C1 segment of cervical spinal cord (tissue), 14 donors: ENCODE measurements at regions not wholly inside any gene's neighbourhood (a gene's known extent, or its start where the extent isn't known, plus 50 kb on each side); places are given as distances from the start of the nearest gene placed in this dataset.
A peak's percentile ranks its signal among the peaks of the same experiment; 100 is the strongest.
"Not testable (repeated sequence)": the region's sequence is repeated elsewhere in the genome, so short reads cannot be mapped to it uniquely, and the experiment has no call there.

Experiments
- DNase-seq, 14 donors: peaks; one replicate each; lab custom pipeline; 2025; lab: John Stamatoyannopoulos, UW

DNA sequence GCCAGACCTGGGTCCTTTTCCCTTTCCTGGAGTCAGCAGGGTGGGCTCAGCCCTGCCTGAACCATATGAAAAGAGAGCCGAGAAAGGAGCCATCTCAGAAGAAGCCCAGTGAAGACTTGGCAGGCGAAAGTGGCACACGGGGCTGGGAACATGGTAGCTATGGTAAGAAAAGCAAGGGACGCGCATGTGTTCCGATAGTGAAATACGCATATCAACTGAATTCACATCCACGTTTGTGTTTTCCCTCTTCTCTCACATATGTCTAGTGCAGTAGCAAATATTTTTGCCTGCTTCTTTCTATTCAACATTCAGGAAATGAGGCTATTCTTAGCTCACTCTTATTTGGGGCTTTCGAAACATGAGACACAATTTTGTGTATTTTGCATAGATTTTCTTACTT, 54.1 kb upstream of the PEG3 start:
- DNase-seq = no peak

DNA sequence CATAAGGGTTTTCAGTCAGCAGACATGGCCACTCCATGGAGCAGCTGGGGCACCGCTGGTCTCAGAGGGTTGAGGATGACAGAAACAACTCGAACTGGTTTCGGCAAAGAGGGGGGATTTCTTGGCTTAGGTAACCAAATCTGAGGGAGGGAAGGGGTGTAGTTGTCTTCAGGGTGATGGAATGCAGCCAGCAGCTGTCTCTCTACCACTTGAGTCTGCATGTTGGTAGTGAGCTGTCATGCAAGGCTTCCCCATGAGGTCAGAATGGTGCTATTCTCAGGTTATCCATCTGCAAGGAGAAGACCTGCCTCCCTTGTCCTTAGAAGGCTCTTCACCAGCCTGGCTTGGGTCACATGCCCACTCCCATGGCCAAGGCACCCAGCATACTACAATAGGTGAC, 55.6 kb upstream of the PEG3 start:
- DNase-seq = no peak

DNA sequence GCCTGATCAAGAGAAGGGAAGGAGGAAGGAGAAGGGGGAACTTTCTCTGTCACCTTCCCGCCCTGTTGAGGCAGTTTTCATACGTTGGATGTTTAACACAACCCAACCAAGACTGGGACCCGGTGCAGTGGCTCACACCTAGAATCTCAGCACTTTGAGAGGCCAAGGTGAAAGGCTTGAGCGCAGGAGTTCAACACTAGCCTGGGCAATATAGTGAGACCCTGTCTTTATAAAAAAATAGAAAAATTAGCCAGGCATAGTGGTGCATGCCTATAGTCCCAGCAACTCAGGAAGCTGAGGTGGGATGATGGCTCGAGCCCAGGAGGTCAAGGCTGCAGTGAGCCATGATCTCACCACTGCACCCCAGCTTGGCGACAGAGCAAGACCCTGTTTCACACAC, 59.4 kb upstream of the PEG3 start:
- no peak for DNase-seq

DNA sequence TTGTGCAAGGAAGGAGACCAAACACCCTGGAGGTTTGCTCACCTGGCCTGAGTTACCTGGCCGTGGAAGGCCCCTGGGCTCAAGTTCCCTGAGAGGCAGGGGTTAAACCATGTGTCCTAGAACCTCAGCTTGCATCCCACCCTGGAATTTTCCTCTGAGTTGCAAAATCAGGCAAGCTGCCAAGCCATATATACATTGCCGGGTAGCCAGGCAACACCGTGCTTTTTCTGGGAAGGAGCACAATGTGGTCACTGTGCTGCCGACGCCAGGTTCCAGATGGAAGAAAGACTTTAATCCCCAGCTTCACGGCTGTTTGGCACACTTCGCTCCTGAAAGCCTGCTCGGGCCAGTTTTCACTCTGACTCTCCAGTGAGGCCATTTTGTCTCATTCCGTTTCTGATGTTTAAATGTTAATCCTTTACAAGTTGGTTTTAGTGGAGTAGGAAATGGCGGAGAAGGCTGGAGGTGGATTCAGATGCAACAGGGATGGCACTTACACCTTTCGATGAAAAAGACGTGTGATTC, 60.1 kb upstream of the PEG3 start:
- DNase-seq = no peak

DNA sequence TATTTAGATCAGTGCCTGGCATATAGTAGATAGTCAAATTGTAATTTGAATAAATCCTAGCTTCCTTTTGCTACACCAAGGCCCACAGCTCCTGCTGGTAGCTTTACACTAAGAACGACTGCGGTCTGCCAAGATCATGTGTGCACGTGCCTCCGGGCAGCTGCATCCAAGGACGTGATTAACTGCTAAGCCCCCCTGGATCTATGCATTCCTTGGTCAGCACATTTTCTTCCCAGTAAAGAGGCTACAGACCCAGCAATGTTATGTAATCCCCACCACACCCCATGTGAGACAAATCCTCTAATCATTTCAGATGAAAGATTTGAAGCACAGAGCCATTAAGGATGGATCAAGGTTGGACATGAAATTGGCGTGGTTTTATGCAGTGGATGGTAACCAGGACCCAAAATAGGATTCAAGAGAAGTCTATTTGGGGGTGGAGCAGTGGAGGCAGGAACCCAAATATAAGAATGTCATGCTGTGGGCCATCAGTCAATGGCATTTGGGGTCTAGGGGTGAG, 65.2 kb upstream of the PEG3 start:
- no peak for DNase-seq

DNA sequence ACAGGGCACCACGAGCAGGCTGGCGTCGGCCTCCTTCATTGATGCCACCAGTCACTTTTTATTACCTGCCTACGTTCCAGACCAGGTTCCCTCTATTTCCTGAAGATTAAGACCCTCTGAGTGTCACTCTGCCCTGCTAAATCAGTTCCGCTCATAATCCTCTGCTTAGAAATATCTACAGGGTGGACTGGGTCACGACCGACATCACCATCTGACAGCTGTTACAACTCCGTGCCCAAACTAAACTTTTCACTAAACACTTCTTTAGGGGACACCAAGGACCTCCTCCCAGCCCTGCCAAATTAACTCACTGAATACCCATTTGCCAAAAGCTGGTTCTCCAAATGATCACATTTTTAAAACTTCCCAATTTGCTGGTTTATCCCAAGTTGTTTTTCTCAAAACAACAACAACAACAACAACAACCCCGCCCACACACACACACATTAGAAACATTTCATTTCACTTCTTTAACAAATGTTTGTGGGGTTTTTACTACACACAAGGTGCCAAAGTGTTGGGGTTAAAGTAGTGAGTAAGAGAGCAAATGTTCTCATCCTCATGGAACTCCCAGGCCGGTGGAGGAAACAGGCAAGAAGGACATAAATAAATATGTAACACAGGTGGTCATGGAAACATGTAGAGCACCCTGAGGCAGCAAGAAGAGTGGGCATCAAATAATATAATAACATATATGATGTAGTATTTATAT, 72.0 kb upstream of the PEG3 start:
- DNase-seq = no peak

DNA sequence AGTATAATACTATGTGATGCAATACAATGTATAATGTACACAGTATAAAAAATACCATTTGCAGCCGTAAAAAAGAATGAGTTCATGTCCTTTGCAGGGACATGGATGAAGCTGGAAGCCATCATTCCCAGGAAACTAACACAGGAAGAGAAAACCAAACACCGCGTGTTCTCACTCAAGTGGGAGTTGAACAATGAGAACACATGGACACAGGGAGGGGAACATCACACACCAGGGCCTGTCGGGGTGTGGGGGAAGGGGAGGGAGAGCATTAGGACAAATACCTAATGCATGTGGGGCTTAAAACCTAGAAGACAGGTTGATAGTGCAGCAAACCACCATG, 72.6 kb upstream of the PEG3 start:
- DNase-seq = not testable (repeated sequence)

DNA sequence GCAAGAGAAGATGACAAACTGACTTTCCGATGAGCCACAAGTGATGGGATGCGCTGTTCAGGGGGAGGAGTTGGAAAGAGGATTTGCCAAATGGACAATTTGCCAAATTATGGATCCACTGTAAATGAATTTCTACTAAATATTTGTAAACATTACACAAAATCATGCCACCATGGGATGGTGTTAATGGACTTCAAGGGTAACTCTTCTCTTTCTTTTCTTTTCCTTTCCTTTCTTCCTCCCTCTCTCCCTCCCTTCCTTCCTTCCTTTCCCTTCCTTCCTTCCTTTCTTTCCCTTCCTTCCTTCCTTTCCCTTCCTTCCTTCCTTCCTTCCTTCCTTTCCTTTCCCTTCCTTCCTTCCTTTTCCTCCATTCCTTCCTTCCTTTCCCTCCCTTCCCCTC, 76.0 kb upstream of the PEG3 start:
- no peak for DNase-seq

DNA sequence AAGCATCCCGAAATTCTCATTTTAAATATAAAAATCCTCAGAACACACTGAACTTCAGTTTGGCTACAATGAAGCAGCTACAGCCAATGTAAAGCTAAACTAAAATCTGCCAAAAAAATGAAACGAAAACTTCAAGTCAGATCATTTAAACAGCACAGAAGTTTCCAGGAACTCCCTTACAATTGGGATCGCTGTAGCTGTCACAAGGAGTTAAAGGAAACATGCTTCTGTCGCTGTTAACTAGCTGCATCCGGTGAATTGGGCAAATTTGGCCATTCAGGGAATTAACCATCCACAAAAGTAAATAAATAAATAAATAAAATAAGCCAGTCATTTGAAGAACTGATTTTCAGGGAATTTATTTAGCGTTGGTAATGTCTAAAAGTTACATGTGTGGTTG, 77.0 kb upstream of the PEG3 start:
- no peak for DNase-seq

DNA sequence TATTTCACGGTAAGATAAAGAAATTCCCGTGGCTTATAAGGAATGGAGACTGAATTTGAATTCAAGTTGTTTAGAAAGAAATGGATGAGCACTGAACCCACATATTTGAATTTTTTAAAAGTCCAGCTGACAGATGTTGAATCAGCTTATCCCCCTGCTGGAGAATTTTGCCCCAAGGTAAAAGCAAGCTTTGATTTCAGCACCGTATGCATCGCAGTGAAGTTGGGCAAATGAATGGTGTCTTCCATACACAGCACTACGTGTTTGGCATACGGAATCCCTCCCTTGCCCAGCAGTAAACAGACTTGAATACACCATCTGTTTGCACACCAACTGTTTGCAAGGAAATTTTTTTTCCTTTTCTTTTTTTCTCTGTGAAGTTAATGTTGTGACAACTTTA, 77.5 kb upstream of the PEG3 start:
- DNase-seq = peak in 1 of 14 donors; percentile 1

DNA sequence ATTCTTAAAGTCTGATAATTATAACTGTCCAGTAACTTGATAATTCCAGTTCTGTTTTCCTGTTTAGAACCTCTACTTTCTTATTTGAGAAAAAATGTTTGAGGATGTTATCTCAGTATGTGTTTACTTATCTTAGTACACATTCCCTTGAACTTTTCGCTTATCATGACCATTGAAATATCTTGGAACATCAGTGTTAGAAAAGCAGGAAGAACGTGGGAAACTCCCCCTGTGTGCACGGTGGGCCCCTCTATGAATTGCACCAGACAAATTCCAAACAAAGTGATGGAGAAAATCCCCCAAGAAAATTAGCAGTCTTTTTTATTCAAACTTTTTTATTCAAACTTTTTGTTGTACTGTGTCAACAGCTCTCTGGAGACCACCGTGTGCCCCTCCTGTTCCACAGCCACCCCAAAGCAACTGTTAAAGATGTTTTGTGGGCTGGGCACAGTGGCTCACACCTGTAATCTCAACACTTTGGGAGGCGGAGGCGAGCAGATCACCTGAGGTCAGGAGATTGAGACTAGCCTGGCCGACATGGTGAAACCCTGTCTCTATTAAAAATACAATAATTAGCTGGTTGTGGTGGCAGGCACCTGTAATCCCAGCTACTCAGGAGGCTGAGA, 78.3 kb upstream of the PEG3 start:
- no peak for DNase-seq

DNA sequence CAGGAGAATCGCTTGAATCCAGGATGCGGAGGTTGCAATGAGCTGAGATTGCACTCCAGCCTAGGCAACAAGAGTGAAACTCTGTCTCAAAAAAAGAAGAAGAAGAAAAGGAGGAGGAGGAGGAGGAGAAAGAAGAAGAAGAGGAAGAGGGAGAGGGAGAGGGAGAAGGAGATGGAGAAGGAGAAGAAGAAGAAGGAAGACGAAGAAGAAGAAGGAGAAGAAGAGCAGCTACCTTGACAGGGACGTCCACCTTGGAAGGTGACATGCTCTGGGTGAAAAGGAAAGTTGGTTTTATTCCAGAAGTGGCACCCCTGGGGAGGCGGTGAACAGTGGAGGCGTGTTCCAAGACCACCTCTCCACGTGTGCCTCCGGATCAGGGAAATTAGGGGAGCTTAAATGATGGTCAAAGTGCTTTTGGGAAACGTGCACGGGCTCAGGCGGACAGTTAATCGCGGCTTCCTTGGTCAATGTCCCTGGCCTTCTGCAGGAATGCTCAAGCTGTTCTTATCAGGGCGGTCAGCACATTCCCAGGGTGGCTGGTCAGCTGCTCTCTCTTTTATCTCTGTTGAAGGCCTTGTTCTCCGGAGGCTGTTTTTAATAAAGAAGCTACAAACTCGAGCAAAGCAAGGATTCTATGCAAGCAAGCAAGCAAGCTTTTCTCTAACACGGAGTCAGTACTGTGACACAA, 78.9 kb upstream of the PEG3 start:
- DNase-seq = no peak

DNA sequence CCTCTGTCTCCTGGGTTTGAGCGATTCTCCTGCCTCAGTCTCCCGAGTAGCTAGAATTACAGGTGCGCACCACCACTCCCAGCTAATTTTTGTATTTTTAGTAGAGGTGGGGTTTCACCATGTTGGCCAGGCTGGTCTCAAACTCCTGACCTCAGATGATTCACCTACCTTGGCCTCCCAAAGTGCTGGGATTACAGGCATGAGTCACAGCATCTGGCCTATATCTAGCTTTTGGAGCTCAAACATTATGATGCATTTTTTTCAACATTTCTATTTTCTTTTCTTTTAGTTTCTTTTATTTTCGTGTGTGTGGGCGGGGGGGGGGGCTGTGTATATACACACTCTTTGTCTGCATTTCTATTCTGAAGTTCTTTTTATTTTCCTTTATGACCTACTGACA, 85.6 kb upstream of the PEG3 start:
- DNase-seq = not testable (repeated sequence)

DNA sequence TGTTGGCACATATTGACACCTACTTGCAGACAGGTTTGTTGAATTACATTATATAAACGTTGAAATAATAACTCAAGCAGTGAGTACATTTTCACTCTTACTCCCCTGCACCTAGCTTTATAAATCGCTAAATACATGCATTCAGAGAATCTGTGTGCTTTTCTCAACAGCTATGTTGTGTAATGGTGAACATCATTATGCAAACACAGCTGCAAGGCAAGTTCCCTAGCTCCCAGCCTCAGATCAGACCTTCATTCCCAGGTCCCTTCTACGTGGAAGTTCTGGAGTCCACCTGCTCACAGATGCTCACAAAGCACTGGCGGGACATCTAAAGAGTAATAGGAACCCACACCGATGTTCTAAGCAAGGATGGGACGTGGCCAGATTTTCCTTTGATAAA, 86.8 kb upstream of the PEG3 start:
- DNase-seq = no peak

DNA sequence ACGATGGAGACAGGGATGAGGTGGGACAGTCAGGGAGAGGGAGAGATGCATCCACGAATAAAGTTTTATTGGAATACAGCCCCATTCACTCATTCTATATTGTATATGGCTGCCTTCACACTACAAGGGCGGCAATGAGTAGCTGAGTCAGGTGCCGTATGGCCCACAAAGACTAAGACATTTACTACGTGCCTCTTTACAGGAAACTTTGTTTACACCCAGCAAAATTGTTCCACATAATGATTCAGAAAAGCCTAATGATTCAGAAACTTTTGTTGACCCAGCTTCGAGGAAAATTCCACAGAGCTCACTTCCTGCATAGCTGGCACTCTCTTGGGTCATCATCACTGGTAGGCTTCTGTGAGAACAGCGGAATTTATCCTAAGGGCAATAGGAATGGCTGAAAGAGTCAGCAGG, 87.3 kb upstream of the PEG3 start:
- DNase-seq = no peak

DNA sequence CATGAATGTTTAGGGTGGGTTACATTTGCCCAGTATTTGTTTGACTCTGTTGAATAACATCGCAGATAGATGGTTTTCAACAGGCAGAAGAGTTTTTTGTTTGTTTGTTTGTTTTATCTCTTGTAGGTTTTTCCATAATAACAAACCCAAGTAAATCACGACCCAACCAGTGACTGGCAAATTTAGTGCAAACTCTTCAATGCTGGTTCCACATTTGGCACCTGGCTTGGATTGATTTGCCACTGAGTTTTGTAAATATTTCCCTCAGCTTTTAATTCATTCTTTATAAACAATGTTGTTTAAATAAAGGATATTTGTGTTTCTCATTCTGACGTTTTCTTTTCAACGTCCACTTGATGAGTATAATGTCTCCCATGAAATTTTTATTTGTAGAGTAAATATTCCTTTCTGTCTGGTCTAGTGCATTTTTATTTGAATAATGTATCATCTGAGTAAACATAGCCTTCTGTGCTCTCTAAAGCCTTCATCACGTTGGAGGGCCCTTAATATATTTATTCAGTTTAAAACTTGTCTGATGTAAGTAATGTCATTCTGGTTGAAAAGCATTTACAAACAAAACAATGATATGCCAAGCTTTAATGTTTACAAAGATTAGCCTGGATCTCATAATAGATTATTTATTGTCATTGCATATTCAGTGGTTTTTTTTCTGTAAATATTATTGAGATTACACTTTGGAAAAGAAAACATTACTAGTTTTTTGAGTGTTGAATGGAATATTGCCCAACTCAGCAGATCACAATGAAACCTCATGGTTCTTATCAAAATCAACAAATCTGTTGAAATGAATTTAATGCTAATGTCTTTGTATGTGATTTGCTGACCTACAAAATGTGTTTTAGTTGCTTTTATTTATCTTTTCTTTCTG, 90.4 kb upstream of the PEG3 start:
- DNase-seq = no peak

DNA sequence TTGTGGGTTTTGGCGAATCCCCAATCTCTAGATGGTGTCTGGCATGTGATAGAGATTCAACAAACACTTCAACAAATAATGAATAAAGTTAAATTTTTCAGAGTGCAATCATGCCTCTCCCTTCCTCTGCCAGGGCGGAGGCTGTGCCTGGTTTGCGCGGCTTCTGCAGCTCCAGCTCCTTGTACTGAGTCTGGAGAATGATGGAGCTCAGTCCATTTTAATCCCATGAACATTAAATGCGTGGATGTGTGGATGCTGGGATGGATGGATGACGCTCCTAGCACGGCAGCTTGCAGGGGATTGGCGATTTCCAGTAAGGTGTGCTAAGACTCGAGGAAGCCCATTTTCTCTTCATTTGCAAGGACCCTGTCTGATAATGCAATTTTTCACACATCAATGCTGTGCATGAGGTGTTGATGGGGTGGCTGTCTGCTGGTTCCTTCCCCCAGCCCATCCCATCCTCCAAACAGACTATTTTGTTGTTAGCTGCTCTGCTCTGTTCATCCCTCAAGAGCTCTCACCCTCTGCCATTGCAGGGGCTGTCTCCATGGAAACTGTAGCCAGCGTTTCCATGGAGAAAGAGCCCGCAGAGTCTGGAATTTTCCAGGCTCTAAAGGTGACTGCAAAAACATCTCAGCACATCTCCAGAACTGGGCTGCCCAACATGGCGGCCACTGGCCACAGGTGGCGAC, 92.6 kb upstream of the PEG3 start:
- DNase-seq = peak in 1 of 14 donors; percentile 1

DNA sequence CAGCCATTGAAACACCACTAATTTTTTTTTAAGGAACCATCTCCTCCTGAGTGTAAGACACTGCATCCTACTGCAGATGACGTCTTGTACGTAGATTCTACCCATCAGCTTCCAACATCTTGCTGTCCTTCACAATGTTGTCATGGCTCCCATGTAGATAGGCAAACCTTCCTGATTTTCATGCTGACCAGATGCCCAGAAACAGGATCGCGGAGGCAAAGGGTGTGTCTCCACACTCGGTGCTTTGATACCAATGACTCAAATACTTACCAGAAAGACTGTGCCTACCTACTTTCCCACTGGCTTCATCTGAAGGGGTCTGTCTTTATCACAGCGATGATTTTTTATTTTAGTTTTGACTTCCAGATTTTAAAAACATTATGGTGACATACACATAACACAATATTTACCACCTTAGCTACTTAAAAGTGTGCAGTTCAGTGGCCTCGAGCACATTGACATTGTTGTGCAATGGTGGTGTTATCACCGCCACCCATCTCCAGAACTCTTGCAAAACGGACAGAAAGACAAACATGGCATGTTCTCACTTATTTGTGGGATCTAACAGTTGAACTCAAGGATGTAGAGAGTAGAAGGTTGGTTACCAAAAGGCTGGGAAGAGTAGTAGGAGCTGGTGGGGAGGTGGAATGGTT, 94.0 kb upstream of the PEG3 start:
- no peak for DNase-seq

DNA sequence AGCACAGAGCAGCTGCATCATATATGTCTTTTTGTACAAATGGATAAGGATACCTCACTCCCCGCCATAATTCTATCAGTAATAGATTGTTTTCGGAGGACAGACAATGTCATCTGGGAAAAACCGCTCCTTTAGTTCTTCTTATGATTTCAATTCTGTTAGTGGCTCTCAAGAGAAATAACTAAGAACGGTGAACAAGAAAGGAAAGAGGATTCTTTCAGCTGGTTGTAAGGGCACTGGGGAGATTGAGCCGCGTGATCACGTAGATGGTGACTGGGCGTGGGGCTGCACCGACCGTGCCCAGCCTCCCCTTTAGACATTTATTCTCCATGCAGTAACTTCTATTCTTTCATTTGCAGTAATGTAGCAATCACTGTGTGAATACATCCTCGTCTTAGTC, 99.4 kb upstream of the PEG3 start:
- DNase-seq = no peak

DNA sequence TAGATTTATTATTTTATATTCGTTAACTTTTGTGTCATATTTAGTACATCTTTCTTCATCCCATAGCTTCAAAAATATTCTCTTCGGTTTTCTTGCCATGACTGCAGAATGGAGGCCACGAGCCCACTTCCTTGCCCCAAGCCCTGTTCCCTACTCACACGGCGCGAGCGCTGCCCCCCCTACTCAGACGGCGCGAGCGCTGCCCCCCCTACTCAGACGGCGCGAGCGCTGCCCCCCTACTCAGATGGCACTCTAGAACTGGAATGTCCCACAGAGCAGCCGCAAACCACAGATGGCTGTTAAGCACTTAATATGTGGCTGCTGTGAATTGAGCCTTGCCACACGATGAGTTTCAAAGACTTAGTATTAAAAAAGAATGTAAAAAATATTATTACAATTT, 102.2 kb upstream of the PEG3 start:
- no peak for DNase-seq

DNA sequence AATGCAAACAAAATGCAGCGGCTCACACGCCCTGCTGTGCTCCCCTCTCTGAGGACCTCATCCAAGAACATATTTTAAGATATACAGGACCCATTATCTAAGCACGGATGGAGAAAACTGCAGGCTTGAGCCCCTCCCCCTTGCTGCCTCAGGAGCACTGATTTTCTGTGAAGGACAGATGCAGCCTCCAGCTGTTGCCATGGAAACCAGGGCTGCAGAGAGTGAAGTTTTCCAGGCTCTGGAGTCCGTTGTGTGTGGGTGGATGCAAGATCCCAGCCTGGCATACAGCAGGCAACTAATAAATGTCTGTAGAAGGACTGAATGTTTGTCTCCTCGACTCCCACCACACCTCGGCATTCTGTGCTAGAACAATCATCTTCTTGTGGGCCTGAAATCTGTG, 105.6 kb upstream of the PEG3 start:
- no peak for DNase-seq
